Stimulated activated naive CD8-positive, alpha-beta T cell treated with anti-CD3 and anti-CD28 coated beads, Interleukin-15, amount 100 ng/mL, for 72 hours (primary cell): ENCODE measurements at regions not wholly inside any gene's neighbourhood (a gene's known extent, or its start where the extent isn't known, plus 50 kb on each side); places are given as distances from the start of the nearest gene placed in this dataset.

Experiments
- ATAC-seq: fragments of 150-1000 bp; cut with Tn5 transposase; 2 replicates; pipeline ENCODE4 v1.10.0; 2021; ENCODE audit warnings: mild to moderate bottlenecking, moderate library complexity
- DNase-seq, 2 donors: peaks; one replicate each; pipeline ENCODE4 v3.0.0; 2021 to 2022
- H3K27ac Mint-ChIP-seq, 2 donors: one replicate each; pipeline ENCODE4 v1.8.0; 2022; ENCODE audit warnings: mild to moderate bottlenecking in 2 of 2, mixed read lengths in 2 of 2, moderate library complexity in 2 of 2
- H3K27me3 Mint-ChIP-seq: one replicate; pipeline ENCODE4 v1.8.0; 2022; ENCODE audit warnings: mixed read lengths
- H3K4me1 Mint-ChIP-seq: one replicate; pipeline ENCODE4 v1.8.0; 2022; ENCODE audit warnings: mild to moderate bottlenecking, mixed read lengths
- H3K4me3 Mint-ChIP-seq, 2 donors: one replicate each; pipeline ENCODE4 v1.8.0; 2022; ENCODE audit warnings: mild to moderate bottlenecking in 2 of 2, mixed read lengths in 2 of 2, moderate library complexity in 1 of 2
- H3K9me3 Mint-ChIP-seq, 2 donors: one replicate each; pipeline ENCODE4 v1.8.0; 2022; ENCODE audit warnings: mixed read lengths in 2 of 2

DNA sequence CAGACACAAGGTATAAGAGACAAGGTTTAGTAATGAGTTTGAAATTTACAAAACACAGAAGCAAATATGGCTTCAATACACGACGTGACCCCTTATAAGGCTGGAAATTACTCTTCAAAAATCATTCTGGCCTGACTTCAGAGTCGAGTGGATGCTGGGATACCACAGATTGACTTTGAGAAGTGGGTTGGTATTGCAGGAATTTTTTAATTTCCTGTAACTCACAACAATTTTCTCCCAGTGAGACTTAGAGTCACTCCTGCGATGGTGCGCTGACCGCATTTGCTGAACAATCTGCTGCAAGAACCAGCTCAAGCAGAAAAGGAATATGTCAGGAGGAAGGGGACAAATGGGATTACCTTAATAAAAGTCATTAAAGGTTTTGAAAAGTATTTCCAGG lies 132.1 kb downstream of the EMX2 start:
- Mint-ChIP-seq H3K9me3 (peaks cover 0 to 14% of the 10 kb centered on the region in 2 donors), H3K27ac (no peak overlapping the region), H3K4me1 (no peaks in the 10 kb centered on the region), H3K4me3 (no peak overlapping the region), H3K27me3 (peaks cover 55% of the 10 kb centered on the region)
- ATAC-seq, result no peak
- DNase-seq, result no peak

GRCh38 chr10:117675514-117676055 lies 133.0 kb downstream of the EMX2 start:
- Mint-ChIP-seq H3K27me3 (peaks cover 55% of the 10 kb centered on the region), H3K27ac (peak overlapping the region in 1 of 2 donors; percentile 33), H3K4me3 (no peak overlapping the region), H3K9me3 (peaks cover 0 to 14% of the 10 kb centered on the region in 2 donors), H3K4me1 (no peaks in the 10 kb centered on the region)
- no peak for DNase-seq
- ATAC-seq, result no peak

GRCh38 chr10:117677239-117677638 lies 134.7 kb downstream of the EMX2 start:
- H3K4me3 Mint-ChIP-seq, result no peak overlapping the region
- ATAC-seq, result no peak
- peaks cover 0 to 14% of the 10 kb centered on the region in 2 donors for H3K9me3 Mint-ChIP-seq

DNA sequence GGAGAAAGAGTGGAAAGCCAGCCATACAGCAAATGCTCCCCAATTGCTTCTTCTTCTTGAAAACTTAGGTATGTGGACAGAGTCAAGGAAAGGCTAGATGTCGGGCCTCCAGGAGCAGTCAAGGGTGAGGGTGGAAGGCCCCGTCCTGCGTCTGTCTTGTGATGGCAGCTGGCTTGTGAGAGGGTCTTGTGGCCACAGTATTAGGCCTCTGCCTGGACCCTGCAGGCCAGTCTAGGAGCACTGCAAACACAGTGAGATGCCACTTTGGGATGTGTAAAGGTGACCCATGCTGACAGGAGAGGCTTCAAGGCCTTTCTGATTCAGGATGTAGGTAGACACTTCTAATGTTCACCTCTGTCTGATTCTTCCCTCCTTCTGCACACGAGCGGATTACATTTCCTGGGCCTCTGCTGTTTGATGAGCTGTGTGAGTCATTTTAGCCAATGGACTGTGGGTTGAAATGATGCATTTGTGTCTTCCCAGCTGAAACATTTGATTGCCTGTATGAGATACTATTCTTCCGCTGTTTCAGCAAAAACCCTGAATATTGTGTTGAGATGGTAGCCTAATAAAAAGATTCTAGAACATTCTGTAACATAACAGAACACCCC lies 135.4 kb downstream of the EMX2 start:
- peaks cover 55% of the 10 kb centered on the region for H3K27me3 Mint-ChIP-seq
- no peak for DNase-seq
- H3K4me3 Mint-ChIP-seq, result no peak overlapping the region
- ATAC-seq, result no peak
- H3K9me3 Mint-ChIP-seq, result peaks cover 0 to 14% of the 10 kb centered on the region in 2 donors
- no peak overlapping the region for H3K27ac Mint-ChIP-seq
- H3K4me1 Mint-ChIP-seq, result no peaks in the 10 kb centered on the region

More at GRCh38 chr10:117677239-117677638, 134.7 kb downstream of the EMX2 start:
- Mint-ChIP-seq H3K27me3 (peaks cover 55% of the 10 kb centered on the region), H3K27ac (no peak overlapping the region), H3K4me1 (no peaks in the 10 kb centered on the region)
- no peak for DNase-seq

GRCh38 chr10:117680601-117681000 lies 138.1 kb downstream of the EMX2 start:
- DNase-seq (no peak), ATAC-seq (no peak)
- Mint-ChIP-seq H3K27ac (no peak overlapping the region), H3K4me1 (no peaks in the 10 kb centered on the region), H3K4me3 (no peak overlapping the region), H3K27me3 (peaks cover 40% of the 10 kb centered on the region), H3K9me3 (peaks cover 0 to 10% of the 10 kb centered on the region in 2 donors)

DNA sequence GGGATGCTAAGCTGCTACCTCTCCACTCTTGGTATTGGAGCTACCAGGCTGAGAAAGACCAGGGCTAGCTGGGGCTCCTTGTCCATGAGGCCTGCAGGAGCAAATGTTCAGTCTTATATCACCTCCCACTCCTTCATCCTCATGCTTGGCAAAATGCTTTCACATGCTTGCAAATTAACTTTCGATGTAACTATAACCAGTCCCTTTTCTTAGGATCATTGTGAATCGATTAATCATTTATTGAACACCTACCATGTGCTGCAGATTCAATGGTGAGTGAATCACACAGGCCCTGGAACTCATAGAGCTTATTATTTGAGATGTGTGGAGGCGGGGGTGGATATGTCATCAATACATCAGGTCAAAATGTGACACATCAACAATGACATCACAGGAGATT lies 138.6 kb downstream of the EMX2 start:
- H3K4me1 Mint-ChIP-seq, result no peaks in the 10 kb centered on the region
- no peak overlapping the region for H3K27ac Mint-ChIP-seq
- ATAC-seq, result no peak

DNA sequence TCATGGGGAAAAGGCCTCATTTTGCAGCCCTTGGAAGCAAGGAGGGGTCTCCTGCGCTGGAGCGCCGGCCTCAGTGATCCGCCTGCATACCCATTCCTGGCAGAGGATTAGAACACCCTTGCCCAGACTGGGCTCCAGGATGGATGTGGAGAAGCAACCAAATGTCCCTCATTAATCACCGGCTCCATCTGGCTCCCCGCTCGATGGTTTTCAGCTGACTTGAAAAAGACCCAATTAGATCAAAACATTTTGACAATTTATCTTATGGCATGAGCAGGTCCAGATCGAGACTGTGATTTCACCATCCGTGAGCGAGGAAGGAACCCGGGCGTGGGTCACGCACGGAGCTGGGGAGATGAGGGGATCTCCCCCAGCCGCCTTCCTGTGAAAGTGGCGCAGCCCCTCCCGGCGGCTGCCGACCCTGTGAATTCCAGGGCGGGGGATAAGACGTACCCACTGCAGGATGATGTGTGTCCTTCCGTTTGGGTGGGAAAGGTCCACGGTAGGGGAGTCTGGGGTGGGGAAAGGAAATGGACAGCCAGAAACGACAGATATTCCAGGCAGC lies 141.6 kb downstream of the EMX2 start:
- Mint-ChIP-seq H3K9me3 (no peaks in the 10 kb centered on the region), H3K4me3 (no peak overlapping the region), H3K4me1 (no peaks in the 10 kb centered on the region), H3K27ac (no peak overlapping the region), H3K27me3 (peaks cover 33% of the 10 kb centered on the region)
- no peak for ATAC-seq
- DNase-seq, result no peak

More for the DNA sequence above, 138.6 kb downstream of the EMX2 start:
- no peak for DNase-seq
- H3K9me3 Mint-ChIP-seq, result peaks cover 0 to 5% of the 10 kb centered on the region in 2 donors
- H3K27me3 Mint-ChIP-seq, result peaks cover 40% of the 10 kb centered on the region
- H3K4me3 Mint-ChIP-seq, result no peak overlapping the region

- no peaks in the 10 kb centered on the region for H3K9me3 Mint-ChIP-seq
- no peaks in the 10 kb centered on the region for H3K4me1 Mint-ChIP-seq
- no peak for ATAC-seq
- H3K27me3 Mint-ChIP-seq, result peaks cover 33% of the 10 kb centered on the region
- H3K4me3 Mint-ChIP-seq, result no peak overlapping the region
- H3K27ac Mint-ChIP-seq, result no peak overlapping the region
- no peak for DNase-seq
These were observed 142.2 kb downstream of the EMX2 start for GRCh38 chr10:117684672-117685211.

- peaks cover 33% of the 10 kb centered on the region for H3K27me3 Mint-ChIP-seq
- no peak overlapping the region for H3K4me3 Mint-ChIP-seq
These were observed 142.9 kb downstream of the EMX2 start for GRCh38 chr10:117685431-117685830.

DNA sequence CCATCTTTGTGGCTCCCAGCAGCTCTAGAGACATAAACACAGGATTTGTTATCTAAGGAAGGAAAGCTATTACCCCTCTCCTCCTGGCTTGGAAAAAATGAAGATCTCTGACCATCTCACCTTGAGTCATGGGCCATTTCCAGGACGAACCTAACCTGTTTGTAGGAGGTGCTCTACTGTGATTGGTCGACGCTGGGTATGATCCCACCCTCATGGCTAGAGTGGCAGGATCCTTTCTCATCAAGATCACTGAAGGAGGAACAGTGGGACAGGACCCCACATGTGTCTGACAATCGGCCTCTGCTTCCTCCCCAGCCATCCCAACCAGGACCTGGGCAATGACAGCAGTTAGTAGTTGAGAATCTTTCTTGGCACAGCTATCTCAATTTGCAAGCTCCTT lies 144.1 kb downstream of the EMX2 start:
- H3K4me1 Mint-ChIP-seq, result no peaks in the 10 kb centered on the region
- H3K4me3 Mint-ChIP-seq, result no peak overlapping the region
- ATAC-seq (no peak), DNase-seq (no peak)
- H3K27me3 Mint-ChIP-seq, result peaks cover 33% of the 10 kb centered on the region
- no peak overlapping the region for H3K27ac Mint-ChIP-seq
- no peaks in the 10 kb centered on the region for H3K9me3 Mint-ChIP-seq

More at GRCh38 chr10:117685431-117685830, 142.9 kb downstream of the EMX2 start:
- H3K4me1 Mint-ChIP-seq, result no peaks in the 10 kb centered on the region
- peak overlapping the region in 1 of 2 donors; percentile 74 for H3K27ac Mint-ChIP-seq
- H3K9me3 Mint-ChIP-seq, result no peaks in the 10 kb centered on the region
- DNase-seq, result no peak
- peak; percentile 18 for ATAC-seq

GRCh38 chr10:117688358-117688757 lies 145.8 kb downstream of the EMX2 start:
- Mint-ChIP-seq H3K9me3 (no peaks in the 10 kb centered on the region), H3K27me3 (peaks cover 46% of the 10 kb centered on the region), H3K4me1 (no peaks in the 10 kb centered on the region), H3K4me3 (no peak overlapping the region), H3K27ac (no peak overlapping the region)
- DNase-seq (no peak), ATAC-seq (no peak)

DNA sequence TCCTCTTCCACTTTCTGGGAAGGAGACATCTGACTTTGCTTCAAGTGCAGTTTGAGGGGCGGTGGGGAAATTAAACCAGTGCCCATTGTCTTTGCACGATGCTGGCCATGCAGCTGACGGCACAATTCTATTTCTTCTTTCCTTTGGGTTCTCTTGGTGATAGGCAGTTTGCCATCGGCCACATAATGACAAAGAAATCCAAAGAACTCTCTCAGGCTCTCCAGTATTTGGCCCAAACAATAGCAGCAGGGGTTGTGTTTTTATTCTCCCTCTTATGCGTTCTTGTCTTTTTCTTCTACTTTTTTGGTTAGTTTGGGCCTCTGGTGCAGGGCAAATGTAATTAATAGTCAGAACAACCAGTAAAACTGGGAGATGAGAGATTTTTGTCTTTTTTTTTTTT lies 147.0 kb downstream of the EMX2 start:
- Mint-ChIP-seq H3K9me3 (no peaks in the 10 kb centered on the region), H3K4me3 (no peak overlapping the region), H3K27me3 (peaks cover 53% of the 10 kb centered on the region), H3K27ac (no peak overlapping the region), H3K4me1 (no peaks in the 10 kb centered on the region)
- ATAC-seq, result no peak
- no peak for DNase-seq

DNA sequence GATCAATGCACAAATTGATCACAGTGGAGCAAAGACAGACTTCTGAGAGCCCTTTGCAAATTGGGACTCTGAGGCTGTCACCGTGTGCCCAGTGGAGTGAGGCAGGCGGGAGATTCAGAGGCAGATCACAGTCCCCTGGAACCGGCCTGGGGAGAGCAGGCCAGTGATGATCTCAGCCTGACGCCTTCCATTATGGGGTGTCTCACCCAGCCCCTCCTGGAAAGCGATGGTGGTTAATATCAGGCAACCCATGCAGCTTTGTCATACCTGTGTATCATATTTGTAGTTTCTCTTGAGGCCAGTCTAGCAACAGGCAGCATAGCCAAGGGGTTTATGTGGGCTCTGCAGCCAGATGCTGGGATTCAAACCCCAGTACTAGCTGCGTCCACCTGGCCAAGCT lies 147.8 kb downstream of the EMX2 start:
- Mint-ChIP-seq H3K9me3 (no peaks in the 10 kb centered on the region), H3K27ac (no peak overlapping the region), H3K27me3 (peaks cover 54% of the 10 kb centered on the region), H3K4me1 (no peaks in the 10 kb centered on the region), H3K4me3 (no peak overlapping the region)
- DNase-seq (no peak), ATAC-seq (no peak)

- H3K4me1 Mint-ChIP-seq, result no peaks in the 10 kb centered on the region
- H3K27ac Mint-ChIP-seq, result no peak overlapping the region
- H3K9me3 Mint-ChIP-seq, result peaks cover 0 to 7% of the 10 kb centered on the region in 2 donors
- DNase-seq (no peak), ATAC-seq (no peak)
- H3K4me3 Mint-ChIP-seq, result no peak overlapping the region
- peaks cover 46% of the 10 kb centered on the region for H3K27me3 Mint-ChIP-seq
These were observed 151.6 kb downstream of the EMX2 start for GRCh38 chr10:117694190-117694589.

DNA sequence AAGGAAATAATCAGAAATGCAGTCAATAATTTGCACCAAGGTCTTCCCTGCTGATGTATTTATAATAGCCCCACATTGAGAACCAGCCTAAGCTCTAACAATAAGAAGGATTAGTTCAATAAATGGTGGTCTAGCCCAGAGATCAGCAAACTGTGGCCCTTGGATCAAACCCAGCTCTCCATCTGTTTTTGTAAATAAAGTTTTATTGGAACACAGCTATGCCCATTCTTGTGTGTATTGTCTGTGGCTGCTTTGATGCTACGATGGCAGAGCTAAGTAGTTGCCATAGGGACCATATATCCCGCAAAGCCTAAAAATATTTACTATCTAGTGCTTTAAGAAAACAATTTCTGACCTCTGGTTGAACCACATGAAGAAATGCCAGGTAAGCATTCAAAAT lies 154.9 kb downstream of the EMX2 start:
- Mint-ChIP-seq H3K27me3 (peaks cover 53% of the 10 kb centered on the region), H3K4me1 (no peaks in the 10 kb centered on the region), H3K27ac (no peak overlapping the region), H3K4me3 (no peak overlapping the region), H3K9me3 (peaks cover 0 to 7% of the 10 kb centered on the region in 2 donors)
- DNase-seq (no peak), ATAC-seq (no peak)

DNA sequence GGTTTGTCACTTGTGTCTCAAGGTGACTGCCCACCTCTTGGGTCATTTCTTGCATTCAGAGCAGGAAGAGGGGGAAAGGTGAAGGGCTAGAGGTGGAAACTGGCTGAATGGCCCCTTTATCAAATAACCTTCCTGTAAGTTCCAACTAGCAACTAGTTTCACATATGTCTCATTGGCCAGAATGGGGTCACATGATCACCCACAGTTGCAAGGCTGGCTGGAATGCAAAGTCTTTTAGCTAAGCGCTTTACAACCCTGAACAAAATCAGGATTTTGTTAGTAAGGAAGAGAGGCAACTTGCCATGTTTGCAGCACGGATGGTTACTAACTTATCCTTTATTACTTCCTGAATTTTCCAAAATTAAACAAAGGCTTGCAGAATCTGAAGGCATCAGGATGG lies 156.3 kb downstream of the EMX2 start:
- Mint-ChIP-seq H3K4me3 (no peak overlapping the region), H3K27ac (no peak overlapping the region), H3K9me3 (peaks cover 0 to 7% of the 10 kb centered on the region in 2 donors), H3K4me1 (no peaks in the 10 kb centered on the region), H3K27me3 (peaks cover 50% of the 10 kb centered on the region)
- DNase-seq (no peak), ATAC-seq (no peak)
